ENCODE measurements at regions not wholly inside any gene's neighbourhood (a gene's known extent, or its start where the extent isn't known, plus 50 kb on each side); places are given as distances from the start of the nearest gene placed in this dataset.
"Not testable (repeated sequence)": the region's sequence is repeated elsewhere in the genome, so short reads cannot be mapped to it uniquely, and the experiment has no call there.

DNA sequence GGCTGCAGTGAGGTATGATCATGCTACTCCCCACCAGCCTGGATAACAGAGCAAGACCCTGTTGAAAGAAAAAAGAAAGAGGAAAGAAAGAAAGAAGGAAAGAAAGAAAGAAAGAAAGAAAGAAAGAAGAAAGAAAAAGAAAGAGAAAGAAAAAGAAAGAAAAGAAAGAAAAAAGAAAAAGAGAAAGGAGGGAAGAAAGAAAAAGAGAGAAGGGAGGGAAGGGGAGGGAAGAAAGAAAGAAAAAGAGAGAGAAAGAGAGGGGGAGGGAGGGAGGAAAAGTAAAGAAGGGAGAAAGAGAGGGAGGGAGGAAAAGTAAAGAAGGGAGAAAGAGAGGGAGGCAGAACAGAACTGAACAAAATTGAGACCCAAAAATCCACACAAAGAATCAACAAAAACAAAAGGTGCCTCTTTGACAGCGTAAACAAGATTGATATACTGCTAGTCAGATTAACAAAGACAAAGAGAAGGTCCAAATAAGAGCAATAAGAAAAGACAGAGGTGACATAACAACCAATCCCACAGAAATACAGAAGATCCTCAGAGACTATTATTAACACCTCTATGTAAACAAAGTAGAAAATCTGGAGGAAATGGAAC is 293.9 kb upstream of the AMIGO2 start:
- WGBS, 2 donors: 85 to 86% methylated on average over 1 of the region's 1 CpG
- H3K27me3 ChIP-seq (ENCODE audit: control insufficient read depth in 1 of 2, insufficient read depth in 2 of 2, low read length in 2 of 2): no peaks in the 10 kb centered on the region
- H3K4me3 ChIP-seq (ENCODE audit: low read depth in 1 of 2, low read length in 2 of 2): no peak overlapping the region
- peaks cover 0 to 2% of the 10 kb centered on the region in 2 donors for H3K4me1 ChIP-seq (ENCODE audit: control insufficient read depth in 2 of 2, insufficient read depth in 2 of 2, low read length in 1 of 2)
- no peaks in the 10 kb centered on the region for H3K36me3 ChIP-seq (ENCODE audit: control insufficient read depth in 2 of 2, insufficient read depth in 2 of 2, low read length in 1 of 2)
- H3K9me3 ChIP-seq (ENCODE audit: control insufficient read depth in 2 of 2, insufficient read depth in 1 of 2, low read depth in 1 of 2, low read length in 1 of 2): no peaks in the 10 kb centered on the region
- no peak overlapping the region for H3K27ac ChIP-seq (ENCODE audit: low read depth in 2 of 2, low read length in 1 of 2)

DNA sequence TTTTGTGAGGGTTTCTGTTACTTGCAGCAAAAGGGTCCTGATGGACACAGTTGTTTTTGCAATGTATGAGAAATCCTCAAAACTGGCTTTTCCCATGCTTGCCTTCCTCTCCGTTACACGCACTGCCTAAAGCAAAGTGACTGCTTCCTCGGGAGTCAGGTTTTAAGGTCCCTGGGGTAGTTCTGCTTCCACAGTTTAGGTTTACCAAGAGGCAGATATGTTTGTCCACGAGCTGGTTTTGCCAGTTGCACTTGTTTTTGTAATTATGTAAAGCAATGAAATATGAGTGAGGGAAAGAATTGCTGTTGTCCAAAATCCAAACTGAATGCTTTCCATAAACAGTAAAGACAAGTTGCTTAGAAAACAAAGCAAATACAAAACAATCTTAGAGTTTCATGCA is 290.7 kb upstream of the AMIGO2 start:
- H3K27me3 ChIP-seq (ENCODE audit: control insufficient read depth in 1 of 2, insufficient read depth in 2 of 2, low read length in 2 of 2): no peaks in the 10 kb centered on the region
- H3K27ac ChIP-seq (ENCODE audit: low read depth in 2 of 2, low read length in 1 of 2): no peak overlapping the region
- no peak overlapping the region for H3K4me3 ChIP-seq (ENCODE audit: low read depth in 1 of 2, low read length in 2 of 2)
- no peaks in the 10 kb centered on the region for H3K4me1 ChIP-seq (ENCODE audit: control insufficient read depth in 2 of 2, insufficient read depth in 2 of 2, low read length in 1 of 2)
- H3K9me3 ChIP-seq (ENCODE audit: control insufficient read depth in 2 of 2, insufficient read depth in 1 of 2, low read depth in 1 of 2, low read length in 1 of 2): no peaks in the 10 kb centered on the region
- H3K36me3 ChIP-seq (ENCODE audit: control insufficient read depth in 2 of 2, insufficient read depth in 2 of 2, low read length in 1 of 2): no peaks in the 10 kb centered on the region
- WGBS, 2 donors: 53 to 60% methylated on average over 4 of the region's 4 CpGs

DNA sequence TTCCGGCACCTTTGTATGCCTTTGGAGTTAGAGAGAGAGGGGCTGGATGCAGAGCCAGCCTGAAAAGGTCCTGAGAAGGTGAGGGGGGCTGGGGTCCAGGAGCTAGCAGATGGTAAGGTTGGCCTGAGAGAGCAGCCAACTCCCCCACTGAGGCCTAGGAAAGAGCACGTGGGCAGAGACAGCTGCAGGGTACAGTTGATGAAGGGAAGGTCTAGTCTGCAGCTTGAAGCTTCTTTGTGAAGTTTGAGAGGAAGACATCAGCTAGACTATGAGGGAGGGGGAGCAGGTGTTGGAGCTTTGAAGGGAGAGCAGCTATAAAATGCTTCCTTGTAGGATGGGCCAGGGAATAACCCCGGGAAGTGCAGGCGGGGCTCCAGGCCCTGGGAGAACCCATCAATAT is 289.3 kb upstream of the AMIGO2 start:
- H3K27me3 ChIP-seq (ENCODE audit: control insufficient read depth in 1 of 2, insufficient read depth in 2 of 2, low read length in 2 of 2): no peaks in the 10 kb centered on the region
- WGBS, 2 donors: 85 to 91% methylated on average over 4 of the region's 4 CpGs

DNA sequence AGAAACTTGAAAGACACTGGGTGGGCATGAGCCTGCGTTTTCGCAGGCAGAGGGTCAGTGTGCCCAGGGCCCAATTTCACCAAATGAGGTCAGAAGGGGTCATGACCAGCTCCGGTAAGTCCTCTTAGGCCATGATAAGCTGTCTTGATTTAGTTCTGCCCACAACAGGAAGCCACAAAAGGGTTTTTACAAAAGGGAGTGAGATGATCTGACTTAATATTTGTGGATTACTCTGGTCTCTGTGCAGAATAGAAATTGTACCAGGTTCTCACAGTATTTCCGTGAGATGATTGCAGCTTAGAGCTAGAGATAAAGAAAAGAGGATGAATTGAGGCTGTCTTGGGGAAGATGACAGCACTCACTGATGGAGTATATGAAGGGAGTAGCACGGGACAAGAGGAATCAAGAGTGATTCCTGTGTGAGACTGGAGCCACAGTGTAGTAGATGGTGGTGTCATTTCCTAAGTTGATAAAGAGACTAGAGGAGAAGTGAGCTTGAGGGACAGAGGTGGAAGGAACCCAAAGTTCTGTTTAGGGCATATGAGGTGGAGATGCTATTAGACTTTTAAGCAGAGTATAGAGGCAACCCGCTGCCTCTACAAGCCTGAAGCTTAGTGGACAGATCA is 288.3 kb upstream of the AMIGO2 start:
- no peaks in the 10 kb centered on the region for H3K36me3 ChIP-seq (ENCODE audit: control insufficient read depth in 2 of 2, insufficient read depth in 2 of 2, low read length in 1 of 2)
- no peak overlapping the region for H3K27ac ChIP-seq (ENCODE audit: low read depth in 2 of 2, low read length in 1 of 2)
- H3K27me3 ChIP-seq (ENCODE audit: control insufficient read depth in 1 of 2, insufficient read depth in 2 of 2, low read length in 2 of 2): no peaks in the 10 kb centered on the region
- H3K4me3 ChIP-seq (ENCODE audit: low read depth in 1 of 2, low read length in 2 of 2): no peak overlapping the region
- no peaks in the 10 kb centered on the region for H3K9me3 ChIP-seq (ENCODE audit: control insufficient read depth in 2 of 2, insufficient read depth in 1 of 2, low read depth in 1 of 2, low read length in 1 of 2)
- no peaks in the 10 kb centered on the region for H3K4me1 ChIP-seq (ENCODE audit: control insufficient read depth in 2 of 2, insufficient read depth in 2 of 2, low read length in 1 of 2)
- 78 to 84% methylated on average over 6 of the region's 6 CpGs for WGBS, 2 donors

More for the DNA sequence above, 289.3 kb upstream of the AMIGO2 start:
- H3K36me3 ChIP-seq (ENCODE audit: control insufficient read depth in 2 of 2, insufficient read depth in 2 of 2, low read length in 1 of 2): no peaks in the 10 kb centered on the region
- H3K27ac ChIP-seq (ENCODE audit: low read depth in 2 of 2, low read length in 1 of 2): no peak overlapping the region
- no peaks in the 10 kb centered on the region for H3K4me1 ChIP-seq (ENCODE audit: control insufficient read depth in 2 of 2, insufficient read depth in 2 of 2, low read length in 1 of 2)
- no peaks in the 10 kb centered on the region for H3K9me3 ChIP-seq (ENCODE audit: control insufficient read depth in 2 of 2, insufficient read depth in 1 of 2, low read depth in 1 of 2, low read length in 1 of 2)
- H3K4me3 ChIP-seq (ENCODE audit: low read depth in 1 of 2, low read length in 2 of 2): no peak overlapping the region

DNA sequence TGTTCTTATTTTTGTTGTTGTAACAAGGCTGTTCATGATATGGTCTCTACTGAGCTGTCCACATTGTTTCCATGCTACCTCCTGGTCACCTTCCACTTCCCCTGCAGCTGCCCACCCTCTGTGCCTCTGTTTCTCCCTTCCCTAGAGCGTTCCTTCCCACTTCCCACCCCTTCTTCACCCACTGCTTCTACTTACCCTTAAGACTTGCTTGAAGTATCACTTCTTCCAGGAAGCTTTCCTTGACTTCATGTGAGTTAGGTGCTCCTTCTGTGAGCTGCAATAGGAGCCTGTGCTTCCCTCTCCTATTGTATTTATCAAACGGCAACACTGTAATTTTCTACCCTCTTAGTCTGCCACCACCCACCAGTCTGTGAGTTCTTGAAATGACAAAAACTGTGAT is 286.8 kb upstream of the AMIGO2 start:
- no peaks in the 10 kb centered on the region for H3K27me3 ChIP-seq (ENCODE audit: control insufficient read depth in 1 of 2, insufficient read depth in 2 of 2, low read length in 2 of 2)
- H3K36me3 ChIP-seq (ENCODE audit: control insufficient read depth in 2 of 2, insufficient read depth in 2 of 2, low read length in 1 of 2): no peaks in the 10 kb centered on the region
- H3K9me3 ChIP-seq (ENCODE audit: control insufficient read depth in 2 of 2, insufficient read depth in 1 of 2, low read depth in 1 of 2, low read length in 1 of 2): no peaks in the 10 kb centered on the region
- 89 to 91% methylated on average over 2 of the region's 2 CpGs for WGBS, 2 donors
- no peak overlapping the region for H3K4me3 ChIP-seq (ENCODE audit: low read depth in 1 of 2, low read length in 2 of 2)
- H3K4me1 ChIP-seq (ENCODE audit: control insufficient read depth in 2 of 2, insufficient read depth in 2 of 2, low read length in 1 of 2): no peaks in the 10 kb centered on the region
- H3K27ac ChIP-seq (ENCODE audit: low read depth in 2 of 2, low read length in 1 of 2): no peak overlapping the region

DNA sequence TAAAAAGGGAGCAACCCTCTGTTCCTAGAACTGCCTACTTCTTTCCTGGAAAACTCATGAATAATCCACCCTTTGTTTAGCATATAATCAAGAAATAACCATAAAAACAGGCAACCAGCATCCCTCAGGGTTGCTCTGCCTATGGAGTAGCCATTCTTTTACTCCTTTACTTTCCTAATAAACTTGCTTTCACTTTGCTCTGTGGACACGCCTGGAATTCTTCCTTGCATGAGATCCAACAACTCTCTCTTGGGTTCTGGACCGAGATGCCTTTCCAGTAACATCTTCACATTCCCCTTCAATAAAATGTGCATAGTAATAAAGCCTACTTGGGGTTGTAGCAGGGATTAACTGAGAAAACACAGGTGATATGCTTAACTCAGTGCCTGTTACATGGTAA is 286.4 kb upstream of the AMIGO2 start:
- Histone ChIP-seq H3K4me3 (ENCODE audit: low read depth in 1 of 2, low read length in 2 of 2) (no peak overlapping the region), H3K9me3 (ENCODE audit: control insufficient read depth in 2 of 2, insufficient read depth in 1 of 2, low read depth in 1 of 2, low read length in 1 of 2) (no peaks in the 10 kb centered on the region), H3K27me3 (ENCODE audit: control insufficient read depth in 1 of 2, insufficient read depth in 2 of 2, low read length in 2 of 2) (no peaks in the 10 kb centered on the region), H3K4me1 (ENCODE audit: control insufficient read depth in 2 of 2, insufficient read depth in 2 of 2, low read length in 1 of 2) (no peaks in the 10 kb centered on the region), H3K36me3 (ENCODE audit: control insufficient read depth in 2 of 2, insufficient read depth in 2 of 2, low read length in 1 of 2) (no peaks in the 10 kb centered on the region), H3K27ac (ENCODE audit: low read depth in 2 of 2, low read length in 1 of 2) (no peak overlapping the region)
- WGBS, 2 donors: 42 to 59% methylated on average over 2 of the region's 2 CpGs

DNA sequence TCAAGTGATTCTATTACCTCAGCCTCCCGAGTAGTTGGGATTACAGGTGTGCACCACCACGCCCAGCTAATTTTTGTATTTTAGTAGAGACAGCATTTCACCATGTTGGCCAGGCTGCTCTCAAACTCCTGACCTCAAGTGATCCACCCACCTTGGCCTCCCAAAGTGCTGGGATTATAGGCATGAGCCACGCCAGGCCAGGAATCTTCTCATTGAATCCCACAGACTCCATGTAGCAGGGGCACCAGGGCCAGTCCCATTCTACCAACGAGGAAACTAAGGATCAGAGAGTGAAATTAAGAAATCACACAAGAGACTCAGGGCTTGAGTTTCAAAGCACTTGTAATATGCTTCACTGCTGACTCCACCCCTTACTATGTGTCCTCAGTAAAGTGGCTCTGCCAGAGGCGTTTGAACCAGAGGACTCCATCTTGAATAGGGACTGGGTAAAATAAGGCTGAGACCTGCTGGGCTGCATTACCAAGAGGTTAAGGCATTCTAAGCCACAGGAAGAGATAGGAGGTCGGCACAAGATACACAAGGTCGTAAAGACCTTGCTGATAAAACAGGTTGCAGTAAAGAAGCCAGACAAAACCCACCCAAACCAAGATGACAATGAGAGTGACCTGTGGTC is 285.8 kb upstream of the AMIGO2 start:
- not testable (repeated sequence) for H3K36me3 ChIP-seq (ENCODE audit: control insufficient read depth in 2 of 2, insufficient read depth in 2 of 2, low read length in 1 of 2); H3K27ac ChIP-seq (ENCODE audit: low read depth in 2 of 2, low read length in 1 of 2); H3K9me3 ChIP-seq (ENCODE audit: control insufficient read depth in 2 of 2, insufficient read depth in 1 of 2, low read depth in 1 of 2, low read length in 1 of 2); H3K4me3 ChIP-seq (ENCODE audit: low read depth in 1 of 2, low read length in 2 of 2); H3K27me3 ChIP-seq (ENCODE audit: control insufficient read depth in 1 of 2, insufficient read depth in 2 of 2, low read length in 2 of 2); H3K4me1 ChIP-seq (ENCODE audit: control insufficient read depth in 2 of 2, insufficient read depth in 2 of 2, low read length in 1 of 2)
- WGBS, 2 donors: 79 to 81% methylated on average over 7 of the region's 7 CpGs

DNA sequence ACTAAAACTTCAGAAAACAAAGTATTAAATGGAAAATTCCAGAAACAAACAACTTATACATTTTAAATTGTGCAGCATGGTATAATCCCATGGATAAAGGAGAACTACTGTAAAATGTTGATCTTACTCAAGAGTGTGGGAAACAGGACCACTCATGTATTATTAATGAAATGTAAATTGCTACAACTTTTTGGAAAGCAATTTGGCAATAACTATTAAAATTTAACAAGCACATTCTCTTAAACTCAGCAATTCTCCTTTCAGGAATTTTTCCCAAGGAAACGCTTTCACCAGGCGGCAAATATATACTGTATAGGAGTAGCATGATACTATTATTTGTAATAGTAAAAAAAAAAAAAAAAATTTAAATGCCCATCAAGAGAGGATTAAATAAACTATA is 284.5 kb upstream of the AMIGO2 start:
- Histone ChIP-seq H3K27ac (ENCODE audit: low read depth in 2 of 2, low read length in 1 of 2) (no peak overlapping the region), H3K36me3 (ENCODE audit: control insufficient read depth in 2 of 2, insufficient read depth in 2 of 2, low read length in 1 of 2) (no peaks in the 10 kb centered on the region), H3K9me3 (ENCODE audit: control insufficient read depth in 2 of 2, insufficient read depth in 1 of 2, low read depth in 1 of 2, low read length in 1 of 2) (no peaks in the 10 kb centered on the region), H3K27me3 (ENCODE audit: control insufficient read depth in 1 of 2, insufficient read depth in 2 of 2, low read length in 2 of 2) (no peaks in the 10 kb centered on the region), H3K4me3 (ENCODE audit: low read depth in 1 of 2, low read length in 2 of 2) (no peak overlapping the region), H3K4me1 (ENCODE audit: control insufficient read depth in 2 of 2, insufficient read depth in 2 of 2, low read length in 1 of 2) (no peaks in the 10 kb centered on the region)
- WGBS, 2 donors: 93 to 99% methylated on average over 2 of the region's 2 CpGs

DNA sequence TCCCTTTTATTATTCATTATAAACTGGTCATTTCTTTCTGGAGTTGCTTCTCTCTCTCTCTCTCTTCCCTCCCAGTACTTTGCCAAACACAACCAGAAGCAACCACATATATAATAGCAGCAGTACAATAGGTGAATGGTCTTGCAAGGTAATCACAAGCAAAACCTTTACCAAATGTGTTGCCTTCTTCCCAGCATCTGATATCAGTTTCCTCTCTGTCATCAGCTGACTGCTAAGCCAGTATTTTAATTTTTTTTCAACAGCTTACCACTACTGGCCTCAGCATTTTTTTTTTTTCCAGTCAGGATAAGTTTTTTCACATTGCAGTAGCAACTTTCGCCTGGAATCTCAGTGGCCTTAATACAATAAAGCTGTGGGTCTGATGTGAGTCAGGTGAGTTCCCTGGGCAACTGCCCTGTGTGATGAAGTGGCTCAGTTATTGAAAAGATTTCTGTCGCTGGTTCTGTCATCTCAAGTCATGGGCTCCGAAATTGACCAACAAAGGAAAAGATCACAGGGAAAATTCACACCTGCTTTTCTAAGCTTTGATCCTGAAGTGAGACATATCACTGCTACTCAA is 282.5 kb upstream of the AMIGO2 start:
- H3K27ac ChIP-seq (ENCODE audit: low read depth in 2 of 2, low read length in 1 of 2): no peak overlapping the region

More for the DNA sequence above, 282.5 kb upstream of the AMIGO2 start:
- Histone ChIP-seq H3K4me3 (ENCODE audit: low read depth in 1 of 2, low read length in 2 of 2) (no peak overlapping the region), H3K36me3 (ENCODE audit: control insufficient read depth in 2 of 2, insufficient read depth in 2 of 2, low read length in 1 of 2) (no peaks in the 10 kb centered on the region), H3K4me1 (ENCODE audit: control insufficient read depth in 2 of 2, insufficient read depth in 2 of 2, low read length in 1 of 2) (no peaks in the 10 kb centered on the region), H3K9me3 (ENCODE audit: control insufficient read depth in 2 of 2, insufficient read depth in 1 of 2, low read depth in 1 of 2, low read length in 1 of 2) (no peaks in the 10 kb centered on the region), H3K27me3 (ENCODE audit: control insufficient read depth in 1 of 2, insufficient read depth in 2 of 2, low read length in 2 of 2) (no peaks in the 10 kb centered on the region)
- WGBS, 2 donors: 73 to 83% methylated on average over 3 of the region's 3 CpGs
